Activated CD8-positive, alpha-beta T cell treated with anti-CD3 and anti-CD28 coated beads, Interleukin-2, amount 10 ng/mL, durations not matched to agents 7 days and 5 days (primary cell): ENCODE measurements at regions not wholly inside any gene's neighbourhood (a gene's known extent, or its start where the extent isn't known, plus 50 kb on each side); places are given as distances from the start of the nearest gene placed in this dataset.

Source experiments
- ATAC-seq: fragments of 150-1000 bp; cut with Tn5 transposase; one replicate; pipeline ENCODE4 v1.10.0; 2021; ENCODE audit warnings: moderate library complexity
- CTCF ChIA-PET: fragments of 350-600 bp; sonication (Branson Sonifier 250); formaldehyde crosslinking; loops from one replicate; lab custom pipeline; 2021; ENCODE audit warnings: antibody characterized with exemption; lab: Charles Lee
- POLR2A ChIA-PET: fragments of 350-600 bp; sonication (Branson Sonifier 250); formaldehyde crosslinking; loops from one replicate; lab custom pipeline; 2021; ENCODE audit warnings: antibody characterized with exemption; lab: Charles Lee
- DNase-seq: peaks from one replicate; pipeline ENCODE4 v3.0.0-alpha.2; 2020
- H3K27ac Mint-ChIP-seq: one replicate; pipeline ENCODE4 v1.8.0; 2021; ENCODE audit warnings: mild to moderate bottlenecking, mixed read lengths
- H3K27me3 Mint-ChIP-seq: one replicate; pipeline ENCODE4 v1.8.0; 2021; ENCODE audit warnings: low read depth, mixed read lengths
- H3K36me3 Mint-ChIP-seq: one replicate; pipeline ENCODE4 v1.8.0; 2021; ENCODE audit warnings: low read depth, mixed read lengths
- H3K4me1 Mint-ChIP-seq: one replicate; pipeline ENCODE4 v1.8.0; 2021; ENCODE audit warnings: low read depth, mixed read lengths
- H3K4me3 Mint-ChIP-seq: one replicate; pipeline ENCODE4 v1.8.0; 2021; ENCODE audit warnings: mild to moderate bottlenecking, mixed read lengths
- H3K9me3 Mint-ChIP-seq: one replicate; pipeline ENCODE4 v1.8.0; 2022; ENCODE audit warnings: mixed read lengths; ENCODE audit not compliant: insufficient read depth

GRCh38 chr15:95664450-95664849, 666.0 kb upstream of the NR2F2 start:
- Mint-ChIP-seq H3K27ac (no peak overlapping the region), H3K9me3 (no peaks in the 10 kb centered on the region), H3K36me3 (no peaks in the 10 kb centered on the region), H3K4me3 (no peak overlapping the region), H3K4me1 (peaks cover 2% of the 10 kb centered on the region), H3K27me3 (peaks cover 29% of the 10 kb centered on the region)
- CTCF ChIA-PET = no interaction called here
- POLR2A ChIA-PET = no interaction called here
- no peak for ATAC-seq
- DNase-seq = no peak

GRCh38 chr15:95669146-95669922, 661.2 kb upstream of the NR2F2 start:
- CTCF ChIA-PET = no interaction called here
- Mint-ChIP-seq H3K27ac (no peak overlapping the region), H3K4me1 (peaks cover 4% of the 10 kb centered on the region), H3K36me3 (no peaks in the 10 kb centered on the region), H3K9me3 (no peaks in the 10 kb centered on the region), H3K4me3 (peak overlapping the region; percentile 23), H3K27me3 (peaks cover 22% of the 10 kb centered on the region)
- no peak for DNase-seq
- no peak for ATAC-seq
- POLR2A ChIA-PET = no interaction called here

DNA sequence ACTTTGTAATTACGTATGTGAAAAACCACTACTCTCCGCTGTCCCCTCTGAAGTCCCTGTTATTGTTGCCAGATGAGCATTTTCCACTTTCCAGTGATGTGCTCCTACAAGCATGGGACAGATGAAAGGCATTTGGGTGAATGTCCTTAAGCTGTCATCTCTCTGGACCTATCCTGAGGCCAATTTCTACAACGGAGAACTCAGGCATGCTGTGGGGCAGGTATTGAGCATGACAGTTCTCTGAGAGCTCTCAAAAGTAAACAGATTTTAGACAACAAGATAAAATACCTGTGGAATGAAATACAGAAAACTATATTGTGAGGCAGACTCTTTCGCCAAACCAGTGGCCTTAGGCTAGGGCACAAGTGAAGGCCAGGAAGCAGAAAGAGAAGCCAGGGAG, 656.5 kb upstream of the NR2F2 start:
- Mint-ChIP-seq H3K4me1 (peaks cover 4% of the 10 kb centered on the region), H3K27me3 (peaks cover 2% of the 10 kb centered on the region), H3K27ac (no peak overlapping the region), H3K36me3 (no peaks in the 10 kb centered on the region), H3K4me3 (no peak overlapping the region), H3K9me3 (no peaks in the 10 kb centered on the region)
- CTCF ChIA-PET = no interaction called here
- DNase-seq (no peak), ATAC-seq (no peak)
- POLR2A ChIA-PET = no interaction called here

- no peak for DNase-seq
- no peak overlapping the region for H3K4me3 Mint-ChIP-seq
- no peaks in the 10 kb centered on the region for H3K36me3 Mint-ChIP-seq
- no peak for ATAC-seq
- ChIA-PET POLR2A (no interaction called here), CTCF (no interaction called here)
- H3K4me1 Mint-ChIP-seq = no peaks in the 10 kb centered on the region
- peaks cover 2% of the 10 kb centered on the region for H3K27me3 Mint-ChIP-seq
- H3K27ac Mint-ChIP-seq = no peak overlapping the region
- no peaks in the 10 kb centered on the region for H3K9me3 Mint-ChIP-seq
Observed at GRCh38 chr15:95676500-95676899, 654.0 kb upstream of the NR2F2 start.

GRCh38 chr15:95679847-95680582, 650.5 kb upstream of the NR2F2 start:
- ATAC-seq (no peak), DNase-seq (no peak)
- no peaks in the 10 kb centered on the region for H3K36me3 Mint-ChIP-seq
- H3K27me3 Mint-ChIP-seq = peaks cover 2% of the 10 kb centered on the region
- no peak overlapping the region for H3K4me3 Mint-ChIP-seq
- no peak overlapping the region for H3K27ac Mint-ChIP-seq
- CTCF ChIA-PET = no interaction called here
- H3K4me1 Mint-ChIP-seq = no peaks in the 10 kb centered on the region
- no peaks in the 10 kb centered on the region for H3K9me3 Mint-ChIP-seq
- POLR2A ChIA-PET = no interaction called here

- H3K4me1 Mint-ChIP-seq = no peaks in the 10 kb centered on the region
- ChIA-PET POLR2A (no interaction called here), CTCF (no interaction called here)
- H3K4me3 Mint-ChIP-seq = no peak overlapping the region
- no peaks in the 10 kb centered on the region for H3K9me3 Mint-ChIP-seq
- DNase-seq (no peak), ATAC-seq (no peak)
- peaks cover 2% of the 10 kb centered on the region for H3K27me3 Mint-ChIP-seq
- no peaks in the 10 kb centered on the region for H3K36me3 Mint-ChIP-seq
- H3K27ac Mint-ChIP-seq = no peak overlapping the region
Observed at GRCh38 chr15:95680728-95681127, 649.8 kb upstream of the NR2F2 start.

- no peaks in the 10 kb centered on the region for H3K4me1 Mint-ChIP-seq
- H3K4me3 Mint-ChIP-seq = no peak overlapping the region
- no peaks in the 10 kb centered on the region for H3K27me3 Mint-ChIP-seq
- no peaks in the 10 kb centered on the region for H3K36me3 Mint-ChIP-seq
- H3K27ac Mint-ChIP-seq = no peak overlapping the region
- DNase-seq = no peak
- ATAC-seq = no peak
- POLR2A ChIA-PET = no interaction called here
- CTCF ChIA-PET = no interaction called here
- no peaks in the 10 kb centered on the region for H3K9me3 Mint-ChIP-seq
Observed at GRCh38 chr15:95681836-95682544, 648.5 kb upstream of the NR2F2 start.

GRCh38 chr15:95684126-95684525, 646.4 kb upstream of the NR2F2 start:
- Mint-ChIP-seq H3K4me3 (no peak overlapping the region), H3K27me3 (no peaks in the 10 kb centered on the region), H3K4me1 (no peaks in the 10 kb centered on the region), H3K9me3 (no peaks in the 10 kb centered on the region), H3K36me3 (no peaks in the 10 kb centered on the region), H3K27ac (no peak overlapping the region)
- ATAC-seq (no peak), DNase-seq (no peak)
- ChIA-PET POLR2A (no interaction called here), CTCF (no interaction called here)

DNA sequence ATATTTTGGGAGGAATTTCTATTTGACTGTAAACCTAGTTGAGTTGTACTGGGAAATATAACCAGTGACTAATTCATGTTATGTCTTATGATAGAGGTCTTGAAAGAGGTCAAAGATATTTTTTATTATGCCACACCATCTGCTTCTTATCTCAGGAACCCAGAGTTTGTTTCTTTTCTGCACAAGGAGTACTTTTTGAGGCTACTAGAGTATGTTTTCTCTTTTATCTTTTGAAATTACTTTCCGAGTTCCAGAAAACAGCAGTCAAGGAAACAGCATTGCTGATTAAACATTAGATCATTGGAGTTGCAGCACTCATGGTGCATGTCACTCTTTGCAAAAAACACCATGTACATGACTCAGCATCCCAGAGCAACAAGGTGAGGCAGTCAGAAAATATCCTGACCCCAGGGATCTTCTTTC, 645.8 kb upstream of the NR2F2 start:
- no peak for DNase-seq
- H3K36me3 Mint-ChIP-seq = no peaks in the 10 kb centered on the region

GRCh38 chr15:95687061-95687460, 643.4 kb upstream of the NR2F2 start:
- CTCF ChIA-PET = no interaction called here
- Mint-ChIP-seq H3K4me1 (no peaks in the 10 kb centered on the region), H3K36me3 (no peaks in the 10 kb centered on the region), H3K4me3 (no peak overlapping the region), H3K27ac (no peak overlapping the region), H3K9me3 (no peaks in the 10 kb centered on the region), H3K27me3 (no peaks in the 10 kb centered on the region)
- ATAC-seq (no peak), DNase-seq (no peak)
- POLR2A ChIA-PET = no interaction called here

More for the DNA sequence above, 645.8 kb upstream of the NR2F2 start:
- ChIA-PET CTCF (no interaction called here), POLR2A (no interaction called here)
- Mint-ChIP-seq H3K27me3 (no peaks in the 10 kb centered on the region), H3K9me3 (no peaks in the 10 kb centered on the region), H3K27ac (no peak overlapping the region), H3K4me1 (no peaks in the 10 kb centered on the region), H3K4me3 (no peak overlapping the region)
- no peak for ATAC-seq

- ChIA-PET CTCF (no interaction called here), POLR2A (no interaction called here)
- Mint-ChIP-seq H3K9me3 (no peaks in the 10 kb centered on the region), H3K36me3 (no peaks in the 10 kb centered on the region), H3K4me3 (no peak overlapping the region), H3K27me3 (no peaks in the 10 kb centered on the region), H3K4me1 (no peaks in the 10 kb centered on the region), H3K27ac (no peak overlapping the region)
- no peak for ATAC-seq
- no peak for DNase-seq
Observed at GRCh38 chr15:95687686-95688085, 642.8 kb upstream of the NR2F2 start.
